ENCODE measurements at regions not wholly inside any gene's neighbourhood (a gene's known extent, or its start where the extent isn't known, plus 50 kb on each side); places are given as distances from the start of the nearest gene placed in this dataset.

GRCh38 chr6:139852067-139852466 lies 477.6 kb upstream of the CITED2 start:
- no peak for FAIRE-seq
- no peaks in the 10 kb centered on the region for H3K27me3 ChIP-seq (ENCODE audit: control insufficient read depth, insufficient read depth, low read length)
- no peak for DNase-seq (ENCODE audit: low read depth)

GRCh38 chr6:139851206-139851605 lies 476.8 kb upstream of the CITED2 start:
- Histone ChIP-seq H3K36me3 (ENCODE audit: control insufficient read depth, insufficient read depth, low read length) (no peaks in the 10 kb centered on the region), H3K4me3 (ENCODE audit: low read depth, low read length) (no peak overlapping the region), H3K27me3 (ENCODE audit: control insufficient read depth, insufficient read depth, low read length) (no peaks in the 10 kb centered on the region)
- DNase-seq (ENCODE audit: low read depth) = no peak
- FAIRE-seq = no peak
- TF ChIP-seq, protein P1, sequence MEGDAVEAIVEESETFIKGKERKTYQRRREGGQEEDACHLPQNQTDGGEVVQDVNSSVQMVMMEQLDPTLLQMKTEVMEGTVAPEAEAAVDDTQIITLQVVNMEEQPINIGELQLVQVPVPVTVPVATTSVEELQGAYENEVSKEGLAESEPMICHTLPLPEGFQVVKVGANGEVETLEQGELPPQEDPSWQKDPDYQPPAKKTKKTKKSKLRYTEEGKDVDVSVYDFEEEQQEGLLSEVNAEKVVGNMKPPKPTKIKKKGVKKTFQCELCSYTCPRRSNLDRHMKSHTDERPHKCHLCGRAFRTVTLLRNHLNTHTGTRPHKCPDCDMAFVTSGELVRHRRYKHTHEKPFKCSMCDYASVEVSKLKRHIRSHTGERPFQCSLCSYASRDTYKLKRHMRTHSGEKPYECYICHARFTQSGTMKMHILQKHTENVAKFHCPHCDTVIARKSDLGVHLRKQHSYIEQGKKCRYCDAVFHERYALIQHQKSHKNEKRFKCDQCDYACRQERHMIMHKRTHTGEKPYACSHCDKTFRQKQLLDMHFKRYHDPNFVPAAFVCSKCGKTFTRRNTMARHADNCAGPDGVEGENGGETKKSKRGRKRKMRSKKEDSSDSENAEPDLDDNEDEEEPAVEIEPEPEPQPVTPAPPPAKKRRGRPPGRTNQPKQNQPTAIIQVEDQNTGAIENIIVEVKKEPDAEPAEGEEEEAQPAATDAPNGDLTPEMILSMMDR (IDR thresholded peaks at IDR 0.05; ENCODE audit: insufficient read depth, low read length, severe bottlenecking) = no peak

More at GRCh38 chr6:139852067-139852466, 477.6 kb upstream of the CITED2 start:
- TF ChIP-seq, protein P1 (IDR thresholded peaks at IDR 0.05; ENCODE audit: insufficient read depth, low read length, severe bottlenecking) = no peak
- Histone ChIP-seq H3K4me3 (ENCODE audit: low read depth, low read length) (no peak overlapping the region), H3K36me3 (ENCODE audit: control insufficient read depth, insufficient read depth, low read length) (no peaks in the 10 kb centered on the region)

DNA sequence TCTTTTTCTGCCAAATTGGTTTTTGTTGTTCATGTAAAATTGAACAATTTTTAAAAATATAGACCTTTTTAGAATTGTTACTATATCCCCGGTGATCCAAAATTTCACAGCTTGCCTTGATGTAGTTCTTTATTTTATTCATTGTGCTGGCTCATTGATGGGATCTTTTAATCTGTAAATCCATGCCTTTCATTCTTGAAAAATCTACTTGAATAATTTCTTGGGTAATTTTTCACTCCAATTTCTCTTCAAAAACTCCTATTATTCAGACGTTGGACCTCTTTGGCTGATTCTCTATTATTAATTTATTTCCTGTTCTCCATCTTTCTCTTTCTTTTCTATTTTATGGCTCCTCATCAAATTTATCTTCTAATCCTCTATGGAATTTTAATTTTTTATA lies 476.1 kb upstream of the CITED2 start:
- DNase-seq (ENCODE audit: low read depth) = no peak
- no peak for FAIRE-seq
- H3K27me3 ChIP-seq (ENCODE audit: control insufficient read depth, insufficient read depth, low read length) = no peaks in the 10 kb centered on the region
- H3K4me3 ChIP-seq (ENCODE audit: low read depth, low read length) = no peak overlapping the region
- H3K36me3 ChIP-seq (ENCODE audit: control insufficient read depth, insufficient read depth, low read length) = no peaks in the 10 kb centered on the region
- TF ChIP-seq, protein P1 (IDR thresholded peaks at IDR 0.05; ENCODE audit: insufficient read depth, low read length, severe bottlenecking) = no peak

- TF ChIP-seq, protein P1 (IDR thresholded peaks at IDR 0.05; ENCODE audit: insufficient read depth, low read length, severe bottlenecking) = no peak
- FAIRE-seq = no peak
These were observed 473.0 kb upstream of the CITED2 start for GRCh38 chr6:139847457-139847813.

GRCh38 chr6:139846538-139847456 lies 472.3 kb upstream of the CITED2 start:
- no peaks in the 10 kb centered on the region for H3K27me3 ChIP-seq (ENCODE audit: control insufficient read depth, insufficient read depth, low read length)
- TF ChIP-seq, protein P1 (IDR thresholded peaks at IDR 0.05; ENCODE audit: insufficient read depth, low read length, severe bottlenecking) = no peak
- no peaks in the 10 kb centered on the region for H3K36me3 ChIP-seq (ENCODE audit: control insufficient read depth, insufficient read depth, low read length)
- no peak for FAIRE-seq
- no peak for DNase-seq (ENCODE audit: low read depth)
- no peak overlapping the region for H3K4me3 ChIP-seq (ENCODE audit: low read depth, low read length)

More at GRCh38 chr6:139847457-139847813, 473.0 kb upstream of the CITED2 start:
- no peak for DNase-seq (ENCODE audit: low read depth)
- Histone ChIP-seq H3K4me3 (ENCODE audit: low read depth, low read length) (no peak overlapping the region), H3K27me3 (ENCODE audit: control insufficient read depth, insufficient read depth, low read length) (no peaks in the 10 kb centered on the region), H3K36me3 (ENCODE audit: control insufficient read depth, insufficient read depth, low read length) (no peaks in the 10 kb centered on the region)

All from bronchial epithelial cell (primary cell).